PC-9 (cell line): ENCODE measurements at regions not wholly inside any gene's neighbourhood (a gene's known extent, or its start where the extent isn't known, plus 50 kb on each side); places are given as distances from the start of the nearest gene placed in this dataset.

ENCODE experiments used
- EZH2 ChIP-seq: fragments of 200-600 bp; sonication (generic); IDR thresholded peaks from 2 replicates; pipeline ENCODE4 v1.8.0; 2017; ENCODE audit warnings: antibody characterized with exemption, low read depth
- TF ChIP-seq, protein P1 (sequence below): fragments of 200-600 bp; sonication (generic); conservative IDR thresholded peaks from 2 replicates; pipeline ENCODE4 v1.6.1; 2017; ENCODE audit warnings: mixed run types, antibody characterized with exemption, mild to moderate bottlenecking, moderate library complexity

DNA sequence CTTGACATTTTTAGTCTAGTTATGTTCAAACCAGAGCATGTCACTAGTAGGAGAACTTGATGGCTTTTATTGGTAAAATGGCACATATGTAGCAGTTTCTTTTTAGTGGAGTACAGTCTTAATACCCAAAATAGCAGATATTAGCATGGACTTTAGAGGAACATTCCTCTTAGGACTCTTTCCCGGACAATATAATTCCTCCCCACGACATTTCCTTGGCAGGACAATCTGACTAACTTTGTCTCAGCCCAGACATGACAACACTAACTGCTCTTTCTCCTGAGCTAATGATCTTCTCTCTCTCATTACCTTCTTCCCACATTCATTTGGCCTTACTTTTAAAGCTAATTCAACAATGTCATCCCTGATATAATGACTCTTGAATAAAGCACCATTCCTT lies 62.5 kb downstream of the ADAMTS1 start:
- TF ChIP-seq, protein P1, sequence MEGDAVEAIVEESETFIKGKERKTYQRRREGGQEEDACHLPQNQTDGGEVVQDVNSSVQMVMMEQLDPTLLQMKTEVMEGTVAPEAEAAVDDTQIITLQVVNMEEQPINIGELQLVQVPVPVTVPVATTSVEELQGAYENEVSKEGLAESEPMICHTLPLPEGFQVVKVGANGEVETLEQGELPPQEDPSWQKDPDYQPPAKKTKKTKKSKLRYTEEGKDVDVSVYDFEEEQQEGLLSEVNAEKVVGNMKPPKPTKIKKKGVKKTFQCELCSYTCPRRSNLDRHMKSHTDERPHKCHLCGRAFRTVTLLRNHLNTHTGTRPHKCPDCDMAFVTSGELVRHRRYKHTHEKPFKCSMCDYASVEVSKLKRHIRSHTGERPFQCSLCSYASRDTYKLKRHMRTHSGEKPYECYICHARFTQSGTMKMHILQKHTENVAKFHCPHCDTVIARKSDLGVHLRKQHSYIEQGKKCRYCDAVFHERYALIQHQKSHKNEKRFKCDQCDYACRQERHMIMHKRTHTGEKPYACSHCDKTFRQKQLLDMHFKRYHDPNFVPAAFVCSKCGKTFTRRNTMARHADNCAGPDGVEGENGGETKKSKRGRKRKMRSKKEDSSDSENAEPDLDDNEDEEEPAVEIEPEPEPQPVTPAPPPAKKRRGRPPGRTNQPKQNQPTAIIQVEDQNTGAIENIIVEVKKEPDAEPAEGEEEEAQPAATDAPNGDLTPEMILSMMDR, result no peak
- TF ChIP-seq EZH2, result no peak
